H9 (cell line): ENCODE measurements at regions not wholly inside any gene's neighbourhood (a gene's known extent, or its start where the extent isn't known, plus 50 kb on each side); places are given as distances from the start of the nearest gene placed in this dataset.

ENCODE experiments used
- DNase-seq: peaks from one replicate; pipeline ENCODE4 v3.0.0-alpha.2; 2017
- H2AFZ ChIP-seq: one replicate; pipeline ENCODE4 v1.6.1; 2013; ENCODE audit warnings: mild to moderate bottlenecking, low read length, control low read depth, moderate library complexity
- H2AK5ac ChIP-seq: 2 replicates; pipeline ENCODE4 v1.6.1; 2013; ENCODE audit warnings: low read length, control low read depth, mixed read lengths; ENCODE audit not compliant: insufficient read length
- H2BK120ac ChIP-seq: one replicate; pipeline ENCODE4 v1.6.1; 2013; ENCODE audit warnings: low read depth, mild to moderate bottlenecking, low read length, control low read depth, inconsistent platforms; ENCODE audit not compliant: poor library complexity, severe bottlenecking
- H2BK12ac ChIP-seq: 2 replicates; pipeline ENCODE4 v1.6.1; 2013; ENCODE audit warnings: low read length, control low read depth, mixed read lengths, low read depth; ENCODE audit not compliant: insufficient read length
- H2BK15ac ChIP-seq: 2 replicates; pipeline ENCODE4 v1.6.1; 2013; ENCODE audit warnings: low read depth, low read length, control low read depth
- H2BK20ac ChIP-seq: one replicate; pipeline ENCODE4 v1.6.1; 2013; ENCODE audit warnings: low read depth, mild to moderate bottlenecking, low read length, control low read depth, inconsistent platforms; ENCODE audit not compliant: poor library complexity, severe bottlenecking
- H2BK5ac ChIP-seq: 2 replicates; pipeline ENCODE4 v1.6.1; 2013; ENCODE audit warnings: low read length, control low read depth, mixed read lengths; ENCODE audit not compliant: insufficient read length
- H3K14ac ChIP-seq: 2 replicates; pipeline ENCODE4 v1.6.1; 2013; ENCODE audit warnings: low read length, control low read depth; ENCODE audit not compliant: insufficient read depth
- H3K18ac ChIP-seq: 2 replicates; pipeline ENCODE4 v1.6.1; 2013; ENCODE audit warnings: low read depth, mild to moderate bottlenecking, mixed read lengths, low read length, control low read depth; ENCODE audit not compliant: insufficient read length
- H3K23ac ChIP-seq: 2 replicates; pipeline ENCODE4 v1.6.1; 2013; ENCODE audit warnings: low read length, control low read depth, mixed read lengths, low read depth; ENCODE audit not compliant: insufficient read length
- H3K23me2 ChIP-seq: 2 replicates; pipeline ENCODE4 v1.6.1; 2013; ENCODE audit warnings: low read depth, mild to moderate bottlenecking, mixed read lengths, low read length, control low read depth; ENCODE audit not compliant: insufficient read length, poor library complexity, severe bottlenecking
- H3K27ac ChIP-seq: 2 replicates; pipeline ENCODE4 v1.5.1; 2013; ENCODE audit warnings: low read length, control low read depth, mixed read lengths, low read depth; ENCODE audit not compliant: insufficient read length
- H3K27me3 ChIP-seq: 2 replicates; pipeline ENCODE4 v1.6.1; 2013; ENCODE audit warnings: low read length, control low read depth, inconsistent platforms; ENCODE audit not compliant: insufficient read depth
- H3K4ac ChIP-seq: 2 replicates; pipeline ENCODE4 v1.6.1; 2013; ENCODE audit warnings: low read depth, mild to moderate bottlenecking, control low read depth, inconsistent platforms, low read length, moderate library complexity
- H3K4me1 ChIP-seq: 2 replicates; pipeline ENCODE4 v1.6.1; 2013; ENCODE audit warnings: low read length, control low read depth, inconsistent platforms; ENCODE audit not compliant: insufficient read depth
- H3K4me2 ChIP-seq: 2 replicates; pipeline ENCODE4 v1.6.1; 2013; ENCODE audit warnings: low read length, control low read depth, mixed read lengths; ENCODE audit not compliant: insufficient read length, insufficient read depth
- H3K56ac ChIP-seq: 2 replicates; pipeline ENCODE4 v1.6.1; 2013; ENCODE audit warnings: low read depth, mild to moderate bottlenecking, mixed read lengths, low read length, control low read depth; ENCODE audit not compliant: insufficient read length
- H3K79me1 ChIP-seq: 2 replicates; pipeline ENCODE4 v1.6.1; 2013; ENCODE audit warnings: low read depth, mild to moderate bottlenecking, moderate library complexity, low read length, control low read depth, inconsistent platforms; ENCODE audit not compliant: insufficient read depth, poor library complexity, severe bottlenecking
- H3K79me2 ChIP-seq: 2 replicates; pipeline ENCODE4 v1.6.1; 2013; ENCODE audit warnings: low read length, control low read depth, inconsistent platforms; ENCODE audit not compliant: insufficient read depth
- H3K9ac ChIP-seq: 2 replicates; pipeline ENCODE4 v1.6.1; 2013; ENCODE audit warnings: low read length, control low read depth, mixed read lengths; ENCODE audit not compliant: insufficient read length; ENCODE audit errors: extremely low read depth
- H3K9me3 ChIP-seq: one replicate; pipeline ENCODE4 v1.6.1; 2013; ENCODE audit warnings: low read depth, low read length, inconsistent platforms; ENCODE audit not compliant: control insufficient read depth
- H3T11ph ChIP-seq: one replicate; pipeline ENCODE4 v1.6.1; 2013; ENCODE audit warnings: mild to moderate bottlenecking, low read length, control low read depth, inconsistent platforms
- H4K20me1 ChIP-seq: one replicate; pipeline ENCODE4 v1.6.1; 2013; ENCODE audit not compliant: control insufficient read depth, insufficient read length, insufficient read depth
- H4K5ac ChIP-seq: 2 replicates; pipeline ENCODE4 v1.6.1; 2013; ENCODE audit warnings: low read depth, mild to moderate bottlenecking, mixed read lengths, low read length, control low read depth; ENCODE audit not compliant: insufficient read length
- H4K8ac ChIP-seq: replicated peaks from 2 replicates; pipeline ENCODE4 v1.6.1; 2013; ENCODE audit warnings: low read length, control low read depth, mixed read lengths, low read depth; ENCODE audit not compliant: insufficient read length
- H4K91ac ChIP-seq: 2 replicates; pipeline ENCODE4 v1.6.1; 2013; ENCODE audit warnings: low read depth, mild to moderate bottlenecking, moderate library complexity, mixed read lengths, low read length, control low read depth; ENCODE audit not compliant: insufficient read length
- H3K27ac Mint-ChIP-seq, 3 experiments: 2 replicates in 2 of 3; 3 replicates in 1 of 3; pipeline ENCODE4 v1.8.0; 2020 to 2021; ENCODE audit warnings: mixed read lengths in 3 of 3, mild to moderate bottlenecking in 1 of 3, moderate library complexity in 1 of 3
- H3K27me3 Mint-ChIP-seq: 2 replicates; pipeline ENCODE4 v1.8.0; 2021; ENCODE audit warnings: low read depth, mild to moderate bottlenecking, moderate library complexity, mixed read lengths
- H3K36me3 Mint-ChIP-seq, 3 experiments: 2 replicates in 2 of 3; 3 replicates in 1 of 3; pipeline ENCODE4 v1.8.0; 2020 to 2021; ENCODE audit warnings: low read depth in 3 of 3, mixed read lengths in 3 of 3; ENCODE audit not compliant: insufficient read depth in 1 of 3
- H3K4me1 Mint-ChIP-seq, 2 experiments: 2 replicates each; pipeline ENCODE4 v1.8.0; 2020; ENCODE audit warnings: mixed read lengths in 2 of 2
- H3K4me3 Mint-ChIP-seq, 2 experiments: 2 replicates in 1 of 2; 3 replicates in 1 of 2; pipeline ENCODE4 v1.8.0; 2020 to 2021; ENCODE audit warnings: mild to moderate bottlenecking in 2 of 2, mixed read lengths in 2 of 2, moderate library complexity in 1 of 2
- H3K9me3 Mint-ChIP-seq, 2 experiments: 2 replicates in 1 of 2; 3 replicates in 1 of 2; pipeline ENCODE4 v1.8.0; 2020; ENCODE audit warnings: mild to moderate bottlenecking in 2 of 2, mixed read lengths in 2 of 2, moderate library complexity in 1 of 2
- CTCF ChIP-seq: fragments of 200-600 bp; sonication (generic); conservative IDR thresholded peaks from 3 replicates; pipeline ENCODE4 v1.8.0; 2021; ENCODE audit warnings: antibody characterized with exemption, mild to moderate bottlenecking
- WGBS: extraction: QIAGEN DNeasy Blood & Tissue Kit; methylation state at CpG from one replicate; pipeline ENCODE4 v1.1.7; 2013; ENCODE audit warnings: missing lambda C conversion rate, low lambda C conversion rate, mixed read lengths; ENCODE audit not compliant: insufficient read length; ENCODE audit errors: extremely low coverage; 5-methylcytosine and 5-hydroxymethylcytosine counted together

GRCh38 chr3:153617463-153617862 is 455.4 kb downstream of the RAP2B start:
- H3K4me3 Mint-ChIP-seq: no peak overlapping the region
- H2BK120ac ChIP-seq: no peak overlapping the region
- H3K27me3 Mint-ChIP-seq: no peaks in the 10 kb centered on the region
- H3K27me3 ChIP-seq: no peaks in the 10 kb centered on the region
- no peak overlapping the region for H2AK5ac ChIP-seq
- peaks cover 2% of the 10 kb centered on the region; the same call in 1 of the 2 replicates for H3K4me1 ChIP-seq
- no peaks in the 10 kb centered on the region for H4K20me1 ChIP-seq
- H3K27ac ChIP-seq: no peak overlapping the region
- H4K8ac ChIP-seq: no peak overlapping the region
- H3K4me2 ChIP-seq: no peak overlapping the region
- no peak for TF ChIP-seq CTCF
- no peaks in the 10 kb centered on the region for H3K79me1 ChIP-seq
- no CpG with 5 or more reads among the region's 1 CpG for WGBS
- H3K4ac ChIP-seq: no peak overlapping the region
- no peaks in the 10 kb centered on the region for H3K23me2 ChIP-seq
- H2BK15ac ChIP-seq: no peak overlapping the region
- peaks cover 2 to 8% (median 4%) of the 10 kb centered on the region in 3 experiments; a peak in 3 of 7 replicates for H3K36me3 Mint-ChIP-seq
- no peak overlapping the region for H3K18ac ChIP-seq
- no peak overlapping the region for H2BK12ac ChIP-seq
- H3T11ph ChIP-seq: no peak overlapping the region
- H3K79me2 ChIP-seq: no peaks in the 10 kb centered on the region
- no peak for DNase-seq
- no peak overlapping the region for H3K56ac ChIP-seq
- no peak overlapping the region for H3K9ac ChIP-seq
- no peak overlapping the region for H3K23ac ChIP-seq
- H3K9me3 ChIP-seq: no peaks in the 10 kb centered on the region
- no peak overlapping the region for H2AFZ ChIP-seq
- no peak overlapping the region for H3K27ac Mint-ChIP-seq
- peaks cover 0 to 9% of the 10 kb centered on the region in 2 experiments; a peak in 4 of 5 replicates for H3K9me3 Mint-ChIP-seq
- no peak overlapping the region for H2BK5ac ChIP-seq
- H4K5ac ChIP-seq: no peak overlapping the region
- H3K14ac ChIP-seq: no peak overlapping the region
- no peak overlapping the region for H4K91ac ChIP-seq
- peaks cover 8 to 20% of the 10 kb centered on the region in 2 experiments; a peak in 3 of 4 replicates for H3K4me1 Mint-ChIP-seq
- H2BK20ac ChIP-seq: no peak overlapping the region
